ENCODE measurements at regions not wholly inside any gene's neighbourhood (a gene's known extent, or its start where the extent isn't known, plus 50 kb on each side); places are given as distances from the start of the nearest gene placed in this dataset.
"Not testable (repeated sequence)": the region's sequence is repeated elsewhere in the genome, so short reads cannot be mapped to it uniquely, and the experiment has no call there.

GRCh38 chr5:119721775-119722174 lies 92.4 kb downstream of the FAM170A start:
- in situ Hi-C loops (cut with HindIII; ENCODE audit: extremely low pct_ligation_motif_present, low pct_unique_long_range_greater_than_20kb), result no loop called here
- no TSS peak for BruUV-seq (replicated peaks)

GRCh38 chr5:119725291-119725690 lies 95.9 kb downstream of the FAM170A start:
- intact Hi-C loops (cut with micrococcal nuclease; ENCODE audit: unreplicated experiment); H3K4me2 ChIP-seq (ENCODE audit: low read depth, low read length); ATAC-seq; H3K27me3 ChIP-seq (ENCODE audit: control insufficient read depth in 1 of 2, insufficient read depth in 2 of 2, low read length in 2 of 2); H4K20me1 ChIP-seq (ENCODE audit: insufficient read depth, low read length); CTCF ChIA-PET (ENCODE audit: low intra/inter-chr PET ratio, low total read pairs); H3K4me1 ChIP-seq (ENCODE audit: insufficient read depth, low read length); H3K79me2 ChIP-seq (ENCODE audit: insufficient read depth, low read length); POLR2A ChIA-PET; H3K4me3 ChIP-seq (replicated peaks in 1 of 3; ENCODE audit: insufficient read depth in 1 of 3, low read depth in 2 of 3, low read length in 3 of 3); H2AFZ ChIP-seq (ENCODE audit: low read length); FAIRE-seq; H3K9ac ChIP-seq (ENCODE audit: insufficient read depth, low read depth, low read length); H3K27ac ChIP-seq (ENCODE audit: extremely low read length, insufficient read depth, low read length); H3K36me3 ChIP-seq (replicated peaks in 1 of 2; ENCODE audit: control insufficient read depth in 1 of 2, insufficient read depth in 2 of 2, low read length in 2 of 2); DNase-seq (ENCODE audit: low spot score); BruUV-seq (replicated peaks): not testable (repeated sequence)
- 2% methylated on average over 2 of the region's 2 CpGs for WGBS (ENCODE audit: low lambda C conversion rate)
- H3K9me3 ChIP-seq (ENCODE audit: low read length), result peaks cover 13% of the 10 kb centered on the region; the same call in 1 of the 2 replicates
- in situ Hi-C loops (cut with HindIII; ENCODE audit: extremely low pct_ligation_motif_present, low pct_unique_long_range_greater_than_20kb), result loop anchor here (25.0 kb wide), 1 partner anchor 263 kb away; the partner anchor contains the start of gene HSD17B4

More at GRCh38 chr5:119721775-119722174, 92.4 kb downstream of the FAM170A start:
- Histone ChIP-seq H3K27me3 (ENCODE audit: control insufficient read depth in 1 of 2, insufficient read depth in 2 of 2, low read length in 2 of 2) (no peaks in the 10 kb centered on the region), H3K4me1 (ENCODE audit: insufficient read depth, low read length) (no peaks in the 10 kb centered on the region), H3K27ac (ENCODE audit: extremely low read length, insufficient read depth, low read length) (no peak overlapping the region), H3K36me3 (replicated peaks in 1 of 2; ENCODE audit: control insufficient read depth in 1 of 2, insufficient read depth in 2 of 2, low read length in 2 of 2) (no peaks in the 10 kb centered on the region), H3K4me3 (replicated peaks in 1 of 3; ENCODE audit: insufficient read depth in 1 of 3, low read depth in 2 of 3, low read length in 3 of 3) (no peak overlapping the region), H4K20me1 (ENCODE audit: insufficient read depth, low read length) (no peaks in the 10 kb centered on the region), H3K9me3 (ENCODE audit: low read length) (peaks cover 11% of the 10 kb centered on the region; the same call in 1 of the 2 replicates), H3K79me2 (ENCODE audit: insufficient read depth, low read length) (no peaks in the 10 kb centered on the region), H3K9ac (ENCODE audit: insufficient read depth, low read depth, low read length) (no peak overlapping the region), H2AFZ (ENCODE audit: low read length) (no peak overlapping the region), H3K4me2 (ENCODE audit: low read depth, low read length) (no peak overlapping the region)
- ChIA-PET POLR2A (no interaction called here), CTCF (ENCODE audit: low intra/inter-chr PET ratio, low total read pairs) (no interaction called here)
- DNase-seq (ENCODE audit: low spot score) (no peak), ATAC-seq (no peak), FAIRE-seq (no peak)
- intact Hi-C loops (cut with micrococcal nuclease; ENCODE audit: unreplicated experiment), result no loop called here
- 0% methylated on average over 2 of the region's 2 CpGs for WGBS (ENCODE audit: low lambda C conversion rate)
- TF ChIP-seq ZNF781 (CRISPR knock-in tag; IDR thresholded peaks at IDR 0.05; ENCODE audit: borderline replicate concordance, not compliant biosample characterization) (no peak), ZNF224 (CRISPR knock-in tag; IDR thresholded peaks at IDR 0.05) (no peak), PAX8 (CRISPR knock-in tag; IDR thresholded peaks at IDR 0.05; ENCODE audit: borderline replicate concordance) (no peak), ZNF142 (CRISPR knock-in tag; IDR thresholded peaks at IDR 0.05) (no peak), ZNF333 (CRISPR knock-in tag; IDR thresholded peaks at IDR 0.05; ENCODE audit: borderline replicate concordance) (no peak), ZFP36L1 (CRISPR knock-in tag; IDR thresholded peaks at IDR 0.05) (no peak)

All from HepG2 (cell line).